ENCODE measurements at regions not wholly inside any gene's neighbourhood (a gene's known extent, or its start where the extent isn't known, plus 50 kb on each side); places are given as distances from the start of the nearest gene placed in this dataset.
"Not testable (repeated sequence)": the region's sequence is repeated elsewhere in the genome, so short reads cannot be mapped to it uniquely, and the experiment has no call there.

DNA sequence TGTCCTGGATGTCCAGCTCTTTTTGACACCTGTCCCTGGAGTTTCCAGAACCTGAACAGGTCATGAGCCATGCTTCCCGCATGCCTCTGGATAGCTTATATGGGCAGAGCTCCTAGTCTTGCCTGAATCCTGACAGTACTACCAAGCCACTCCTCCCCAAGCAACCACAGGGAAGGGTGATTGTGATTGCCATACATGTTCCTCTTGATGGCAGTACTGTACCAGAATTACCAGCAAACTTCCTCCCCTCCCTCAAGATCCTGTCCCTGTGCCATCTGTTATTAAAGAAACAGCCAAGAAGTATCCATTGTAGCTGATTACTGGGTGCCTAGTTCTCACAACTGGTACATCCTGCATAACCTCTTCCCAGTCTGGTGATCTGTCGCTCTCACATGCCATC is 264.3 kb upstream of the AGTR2 start:
- Histone ChIP-seq H3K36me3 (no peaks in the 10 kb centered on the region), H3K9me3 (peaks cover 0 to 2% of the 10 kb centered on the region in 2 donors), H3K4me1 (no peaks in the 10 kb centered on the region), H3K27me3 (no peaks in the 10 kb centered on the region), H3K4me3 (no peak overlapping the region), H3K27ac (no peak overlapping the region)
- TF ChIP-seq, protein P1, sequence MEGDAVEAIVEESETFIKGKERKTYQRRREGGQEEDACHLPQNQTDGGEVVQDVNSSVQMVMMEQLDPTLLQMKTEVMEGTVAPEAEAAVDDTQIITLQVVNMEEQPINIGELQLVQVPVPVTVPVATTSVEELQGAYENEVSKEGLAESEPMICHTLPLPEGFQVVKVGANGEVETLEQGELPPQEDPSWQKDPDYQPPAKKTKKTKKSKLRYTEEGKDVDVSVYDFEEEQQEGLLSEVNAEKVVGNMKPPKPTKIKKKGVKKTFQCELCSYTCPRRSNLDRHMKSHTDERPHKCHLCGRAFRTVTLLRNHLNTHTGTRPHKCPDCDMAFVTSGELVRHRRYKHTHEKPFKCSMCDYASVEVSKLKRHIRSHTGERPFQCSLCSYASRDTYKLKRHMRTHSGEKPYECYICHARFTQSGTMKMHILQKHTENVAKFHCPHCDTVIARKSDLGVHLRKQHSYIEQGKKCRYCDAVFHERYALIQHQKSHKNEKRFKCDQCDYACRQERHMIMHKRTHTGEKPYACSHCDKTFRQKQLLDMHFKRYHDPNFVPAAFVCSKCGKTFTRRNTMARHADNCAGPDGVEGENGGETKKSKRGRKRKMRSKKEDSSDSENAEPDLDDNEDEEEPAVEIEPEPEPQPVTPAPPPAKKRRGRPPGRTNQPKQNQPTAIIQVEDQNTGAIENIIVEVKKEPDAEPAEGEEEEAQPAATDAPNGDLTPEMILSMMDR (IDR thresholded peaks at IDR 0.05) = no peak
- intact Hi-C loops (cut with DNase I) = no loop called here
- DNase-seq (ENCODE audit: low spot score in 2 of 2) = no peak

- Histone ChIP-seq H3K36me3 (no peaks in the 10 kb centered on the region), H3K9me3 (peaks cover 0 to 2% of the 10 kb centered on the region in 2 donors), H3K4me1 (no peaks in the 10 kb centered on the region), H3K4me3 (no peak overlapping the region), H3K27ac (no peak overlapping the region), H3K27me3 (no peaks in the 10 kb centered on the region)
- intact Hi-C loops (cut with DNase I) = no loop called here
- DNase-seq (ENCODE audit: low spot score in 2 of 2) = no peak
- TF ChIP-seq, protein P1 (IDR thresholded peaks at IDR 0.05) = no peak
These were observed 263.7 kb upstream of the AGTR2 start for GRCh38 chrX:115906881-115907280.

GRCh38 chrX:115909017-115909416 is 261.5 kb upstream of the AGTR2 start:
- no peaks in the 10 kb centered on the region for H3K36me3 ChIP-seq
- intact Hi-C loops (cut with DNase I) = no loop called here
- no peaks in the 10 kb centered on the region for H3K27me3 ChIP-seq
- peaks cover 0 to 11% of the 10 kb centered on the region in 2 donors for H3K9me3 ChIP-seq
- no peak for DNase-seq (ENCODE audit: low spot score in 2 of 2)
- TF ChIP-seq, protein P1 (IDR thresholded peaks at IDR 0.05) = no peak
- no peaks in the 10 kb centered on the region for H3K4me1 ChIP-seq
- H3K4me3 ChIP-seq = no peak overlapping the region
- H3K27ac ChIP-seq = no peak overlapping the region

GRCh38 chrX:115911967-115912366 is 258.6 kb upstream of the AGTR2 start:
- DNase-seq (ENCODE audit: low spot score in 2 of 2) = no peak
- intact Hi-C loops (cut with DNase I) = no loop called here
- TF ChIP-seq, protein P1 (IDR thresholded peaks at IDR 0.05) = no peak

GRCh38 chrX:115912372-115912897 is 258.1 kb upstream of the AGTR2 start:
- Histone ChIP-seq H3K4me1 (no peaks in the 10 kb centered on the region), H3K9me3 (peaks cover 0 to 19% of the 10 kb centered on the region in 2 donors), H3K27ac (no peak overlapping the region), H3K36me3 (no peaks in the 10 kb centered on the region), H3K27me3 (no peaks in the 10 kb centered on the region), H3K4me3 (no peak overlapping the region)
- intact Hi-C loops (cut with DNase I) = no loop called here
- DNase-seq (ENCODE audit: low spot score in 2 of 2) = no peak
- TF ChIP-seq, protein P1 (IDR thresholded peaks at IDR 0.05) = no peak

More at GRCh38 chrX:115911967-115912366, 258.6 kb upstream of the AGTR2 start:
- Histone ChIP-seq H3K4me3 (no peak overlapping the region), H3K27me3 (no peaks in the 10 kb centered on the region), H3K27ac (no peak overlapping the region), H3K36me3 (no peaks in the 10 kb centered on the region), H3K9me3 (peaks cover 0 to 19% of the 10 kb centered on the region in 2 donors), H3K4me1 (no peaks in the 10 kb centered on the region)

- Histone ChIP-seq H3K27me3 (no peaks in the 10 kb centered on the region), H3K4me3 (no peak overlapping the region), H3K9me3 (peaks cover 0 to 19% of the 10 kb centered on the region in 2 donors), H3K27ac (no peak overlapping the region), H3K4me1 (no peaks in the 10 kb centered on the region), H3K36me3 (no peaks in the 10 kb centered on the region)
- TF ChIP-seq, protein P1 (IDR thresholded peaks at IDR 0.05) = no peak
- intact Hi-C loops (cut with DNase I) = no loop called here
- DNase-seq (ENCODE audit: low spot score in 2 of 2) = no peak
These were observed 257.0 kb upstream of the AGTR2 start for GRCh38 chrX:115913575-115913974.

DNA sequence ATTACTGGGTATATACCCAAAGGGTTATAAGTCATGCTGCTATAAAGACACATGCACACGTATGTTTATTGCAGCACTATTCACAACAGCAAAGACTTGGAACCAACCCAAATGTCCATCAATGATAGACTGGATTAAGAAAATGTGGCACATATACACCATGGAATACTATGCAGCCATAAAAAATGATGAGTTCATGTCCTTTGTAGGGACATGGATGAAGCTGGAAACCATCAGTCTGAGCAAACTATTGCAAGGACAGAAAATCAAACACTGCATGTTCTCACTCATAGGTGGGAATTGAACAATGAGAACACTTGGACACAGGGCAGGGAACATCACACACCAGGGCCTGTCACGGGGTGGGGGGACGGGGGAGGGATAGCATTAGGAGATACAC is 254.9 kb upstream of the AGTR2 start:
- H3K4me3 ChIP-seq; H3K27me3 ChIP-seq; H3K36me3 ChIP-seq; DNase-seq (ENCODE audit: low spot score in 2 of 2); H3K4me1 ChIP-seq; H3K27ac ChIP-seq; intact Hi-C loops (cut with DNase I): not testable (repeated sequence)
- H3K9me3 ChIP-seq = peaks cover 0 to 17% of the 10 kb centered on the region in 2 donors
